ENCODE measurements at regions not wholly inside any gene's neighbourhood (a gene's known extent, or its start where the extent isn't known, plus 50 kb on each side); places are given as distances from the start of the nearest gene placed in this dataset.

- Histone ChIP-seq H3K79me2 (ENCODE audit: insufficient read depth, low read depth) (no peaks in the 10 kb centered on the region), H3K9ac (no peak overlapping the region), H3K4me1 (ENCODE audit: low read depth, poor library complexity, severe bottlenecking) (no peaks in the 10 kb centered on the region), H3K27me3 (ENCODE audit: insufficient read depth, low read depth) (no peaks in the 10 kb centered on the region), H2AFZ (ENCODE audit: low read depth) (no peak overlapping the region), H3K27ac (no peak overlapping the region), H3K36me3 (ENCODE audit: insufficient read depth) (no peaks in the 10 kb centered on the region), H3K4me2 (no peak overlapping the region), H3K4me3 (IDR thresholded peaks at IDR 0.05; ENCODE audit: insufficient read depth, low read depth, low read length) (no peak overlapping the region), H4K20me1 (ENCODE audit: insufficient read depth) (no peaks in the 10 kb centered on the region)
- no peak for TF ChIP-seq CTCF (conservative IDR thresholded peaks at IDR 0.05; ENCODE audit: low read depth, low read length)
These were observed 647.5 kb downstream of the TYW1 start for GRCh38 chr7:67644151-67644550.

GRCh38 chr7:67652937-67653336 is 656.3 kb downstream of the TYW1 start:
- H3K4me3 ChIP-seq (IDR thresholded peaks at IDR 0.05; ENCODE audit: insufficient read depth, low read depth, low read length): no peak overlapping the region
- H3K27me3 ChIP-seq (ENCODE audit: insufficient read depth, low read depth): no peaks in the 10 kb centered on the region
- no peak for TF ChIP-seq CTCF (conservative IDR thresholded peaks at IDR 0.05; ENCODE audit: low read depth, low read length)
- H3K27ac ChIP-seq: no peak overlapping the region
- no peak overlapping the region for H3K4me2 ChIP-seq
- no peak overlapping the region for H2AFZ ChIP-seq (ENCODE audit: low read depth)
- H3K79me2 ChIP-seq (ENCODE audit: insufficient read depth, low read depth): no peaks in the 10 kb centered on the region
- H4K20me1 ChIP-seq (ENCODE audit: insufficient read depth): no peaks in the 10 kb centered on the region
- H3K9ac ChIP-seq: no peak overlapping the region
- H3K4me1 ChIP-seq (ENCODE audit: low read depth, poor library complexity, severe bottlenecking): no peaks in the 10 kb centered on the region
- H3K36me3 ChIP-seq (ENCODE audit: insufficient read depth): no peaks in the 10 kb centered on the region

GRCh38 chr7:67653856-67654454 is 657.3 kb downstream of the TYW1 start:
- Histone ChIP-seq H3K36me3 (ENCODE audit: insufficient read depth) (no peaks in the 10 kb centered on the region), H3K9ac (no peak overlapping the region), H3K4me3 (IDR thresholded peaks at IDR 0.05; ENCODE audit: insufficient read depth, low read depth, low read length) (no peak overlapping the region), H4K20me1 (ENCODE audit: insufficient read depth) (no peaks in the 10 kb centered on the region), H2AFZ (ENCODE audit: low read depth) (no peak overlapping the region), H3K79me2 (ENCODE audit: insufficient read depth, low read depth) (no peaks in the 10 kb centered on the region), H3K4me1 (ENCODE audit: low read depth, poor library complexity, severe bottlenecking) (no peaks in the 10 kb centered on the region), H3K27me3 (ENCODE audit: insufficient read depth, low read depth) (no peaks in the 10 kb centered on the region), H3K27ac (no peak overlapping the region), H3K4me2 (no peak overlapping the region)
- TF ChIP-seq CTCF (conservative IDR thresholded peaks at IDR 0.05; ENCODE audit: low read depth, low read length): no peak

GRCh38 chr7:67654642-67655041 is 658.0 kb downstream of the TYW1 start:
- Histone ChIP-seq H3K4me1 (ENCODE audit: low read depth, poor library complexity, severe bottlenecking) (no peaks in the 10 kb centered on the region), H3K4me3 (IDR thresholded peaks at IDR 0.05; ENCODE audit: insufficient read depth, low read depth, low read length) (no peak overlapping the region), H3K27me3 (ENCODE audit: insufficient read depth, low read depth) (no peaks in the 10 kb centered on the region), H3K9ac (no peak overlapping the region), H2AFZ (ENCODE audit: low read depth) (no peak overlapping the region), H3K27ac (no peak overlapping the region), H3K36me3 (ENCODE audit: insufficient read depth) (no peaks in the 10 kb centered on the region), H4K20me1 (ENCODE audit: insufficient read depth) (no peaks in the 10 kb centered on the region), H3K4me2 (no peak overlapping the region), H3K79me2 (ENCODE audit: insufficient read depth, low read depth) (no peaks in the 10 kb centered on the region)
- TF ChIP-seq CTCF (conservative IDR thresholded peaks at IDR 0.05; ENCODE audit: low read depth, low read length): no peak
